GM12875 (cell line): ENCODE measurements at regions not wholly inside any gene's neighbourhood (a gene's known extent, or its start where the extent isn't known, plus 50 kb on each side); places are given as distances from the start of the nearest gene placed in this dataset.

Source experiments
- H3K4me3 ChIP-seq: one replicate; pipeline ENCODE4 v1.5.1; 2011; ENCODE audit warnings: low read depth, low read length, control low read depth
- TF ChIP-seq, protein P1 (sequence below): IDR thresholded peaks from 2 replicates; pipeline ENCODE4 v1.5.1; 2011; ENCODE audit warnings: low read depth, mild to moderate bottlenecking, control low read depth, inconsistent platforms, low read length, moderate library complexity, borderline replicate concordance; ENCODE audit not compliant: insufficient read depth

GRCh38 chrX:4878640-4879039 is 1165.2 kb upstream of the PRKX start:
- TF ChIP-seq, protein P1, sequence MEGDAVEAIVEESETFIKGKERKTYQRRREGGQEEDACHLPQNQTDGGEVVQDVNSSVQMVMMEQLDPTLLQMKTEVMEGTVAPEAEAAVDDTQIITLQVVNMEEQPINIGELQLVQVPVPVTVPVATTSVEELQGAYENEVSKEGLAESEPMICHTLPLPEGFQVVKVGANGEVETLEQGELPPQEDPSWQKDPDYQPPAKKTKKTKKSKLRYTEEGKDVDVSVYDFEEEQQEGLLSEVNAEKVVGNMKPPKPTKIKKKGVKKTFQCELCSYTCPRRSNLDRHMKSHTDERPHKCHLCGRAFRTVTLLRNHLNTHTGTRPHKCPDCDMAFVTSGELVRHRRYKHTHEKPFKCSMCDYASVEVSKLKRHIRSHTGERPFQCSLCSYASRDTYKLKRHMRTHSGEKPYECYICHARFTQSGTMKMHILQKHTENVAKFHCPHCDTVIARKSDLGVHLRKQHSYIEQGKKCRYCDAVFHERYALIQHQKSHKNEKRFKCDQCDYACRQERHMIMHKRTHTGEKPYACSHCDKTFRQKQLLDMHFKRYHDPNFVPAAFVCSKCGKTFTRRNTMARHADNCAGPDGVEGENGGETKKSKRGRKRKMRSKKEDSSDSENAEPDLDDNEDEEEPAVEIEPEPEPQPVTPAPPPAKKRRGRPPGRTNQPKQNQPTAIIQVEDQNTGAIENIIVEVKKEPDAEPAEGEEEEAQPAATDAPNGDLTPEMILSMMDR, result no peak
- no peak overlapping the region for H3K4me3 ChIP-seq

DNA sequence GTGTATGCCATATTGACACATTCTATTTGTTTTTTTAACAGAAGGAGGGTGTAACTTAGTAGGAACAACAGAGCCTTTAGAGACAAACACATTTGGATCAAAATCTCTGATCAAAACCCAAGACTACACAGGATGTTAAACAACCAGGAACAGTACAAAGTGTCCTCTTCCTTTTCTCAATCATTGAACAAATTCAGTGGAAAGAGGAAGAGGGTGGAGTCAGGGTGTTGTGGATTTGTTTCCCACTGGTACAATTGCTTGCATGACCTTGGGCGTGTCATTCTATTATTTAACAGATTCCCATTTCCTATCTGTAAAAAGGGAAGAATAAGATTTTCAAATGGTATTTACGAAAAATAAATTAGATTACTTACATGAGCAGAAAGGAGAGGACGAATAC is 1162.8 kb upstream of the PRKX start:
- TF ChIP-seq, protein P1, result no peak
- no peak overlapping the region for H3K4me3 ChIP-seq

GRCh38 chrX:4851534-4851933 is 1138.1 kb upstream of the PRKX start:
- TF ChIP-seq, protein P1, result no peak
- H3K4me3 ChIP-seq, result no peak overlapping the region

DNA sequence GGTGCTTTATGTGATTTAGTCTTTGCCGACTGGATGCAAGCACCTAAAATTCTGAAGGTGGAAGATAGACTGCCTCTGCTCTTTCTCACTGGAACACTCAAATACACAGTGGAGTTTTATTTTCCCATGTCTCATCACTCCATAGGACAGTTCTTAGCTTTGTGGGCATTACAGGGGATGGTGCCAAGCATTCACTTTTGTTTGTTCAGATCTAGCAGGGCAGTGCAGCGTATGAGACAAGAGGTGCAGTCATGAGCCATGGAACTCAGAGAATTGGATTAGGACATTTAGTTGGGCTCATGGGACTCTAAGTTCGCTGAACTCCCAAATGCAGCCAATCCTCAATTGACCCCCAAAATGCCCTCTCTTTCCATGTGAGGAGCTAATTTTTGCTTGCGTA is 1136.9 kb upstream of the PRKX start:
- TF ChIP-seq, protein P1, result no peak
- H3K4me3 ChIP-seq, result no peak overlapping the region

DNA sequence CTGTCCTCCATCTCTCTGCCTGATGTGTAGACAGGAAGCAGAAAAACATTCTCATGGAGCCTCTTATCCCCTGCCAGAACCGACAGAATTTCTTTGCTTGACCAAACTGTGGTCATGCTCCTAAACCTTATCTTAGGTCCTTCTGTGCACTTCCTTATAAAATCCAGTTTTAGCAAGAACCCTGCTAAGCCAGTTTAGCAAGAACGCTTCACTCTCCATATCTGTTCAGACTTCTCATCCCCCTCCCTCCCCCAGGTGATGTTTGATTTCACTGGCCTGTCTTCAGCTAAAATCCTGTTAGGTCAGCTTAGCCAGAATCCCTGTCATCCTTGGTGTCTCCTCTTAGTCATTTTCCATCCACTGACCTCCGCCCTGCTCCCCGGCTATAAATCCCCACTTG is 1130.9 kb upstream of the PRKX start:
- TF ChIP-seq, protein P1, result no peak
- H3K4me3 ChIP-seq, result no peak overlapping the region

- TF ChIP-seq, protein P1, result no peak
- no peak overlapping the region for H3K4me3 ChIP-seq
These were observed 1127.8 kb upstream of the PRKX start for GRCh38 chrX:4841216-4841745.

DNA sequence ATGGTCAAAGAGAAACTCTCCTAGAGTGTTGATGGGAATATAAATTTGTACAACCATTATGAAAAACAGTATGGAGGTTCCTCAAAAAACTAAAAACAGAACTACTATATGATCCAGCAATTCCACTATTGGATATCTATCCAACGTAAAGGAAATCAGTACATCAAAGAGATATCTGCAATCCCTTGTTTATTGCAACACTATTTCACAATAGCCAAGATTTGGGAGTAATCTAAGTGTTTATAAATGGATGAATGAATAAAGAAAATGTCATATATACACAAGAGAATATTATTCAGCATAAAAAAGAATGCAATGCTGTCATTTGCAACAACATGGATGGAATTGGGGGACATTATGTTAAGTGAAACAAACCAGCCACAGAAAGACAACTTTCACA is 1118.1 kb upstream of the PRKX start:
- no peak overlapping the region for H3K4me3 ChIP-seq

More for the DNA sequence above, 1118.1 kb upstream of the PRKX start:
- TF ChIP-seq, protein P1, result no peak
